ENCODE measurements at regions not wholly inside any gene's neighbourhood (a gene's known extent, or its start where the extent isn't known, plus 50 kb on each side); places are given as distances from the start of the nearest gene placed in this dataset.

GRCh38 chr3:168659015-168659414, 563.3 kb upstream of the GOLIM4 start:
- Mint-ChIP-seq H3K27me3 (no peaks in the 10 kb centered on the region), H3K4me1 (ENCODE audit: low read depth) (no peaks in the 10 kb centered on the region), H3K36me3 (ENCODE audit: low read depth) (no peaks in the 10 kb centered on the region), H3K9me3 (no peaks in the 10 kb centered on the region), H3K27ac (no peak overlapping the region), H3K4me3 (no peak overlapping the region)
- CTCF ChIA-PET, result no interaction called here
- POLR2A ChIA-PET, result no interaction called here
- DNase-seq, result no peak
- TF ChIP-seq, protein P1, sequence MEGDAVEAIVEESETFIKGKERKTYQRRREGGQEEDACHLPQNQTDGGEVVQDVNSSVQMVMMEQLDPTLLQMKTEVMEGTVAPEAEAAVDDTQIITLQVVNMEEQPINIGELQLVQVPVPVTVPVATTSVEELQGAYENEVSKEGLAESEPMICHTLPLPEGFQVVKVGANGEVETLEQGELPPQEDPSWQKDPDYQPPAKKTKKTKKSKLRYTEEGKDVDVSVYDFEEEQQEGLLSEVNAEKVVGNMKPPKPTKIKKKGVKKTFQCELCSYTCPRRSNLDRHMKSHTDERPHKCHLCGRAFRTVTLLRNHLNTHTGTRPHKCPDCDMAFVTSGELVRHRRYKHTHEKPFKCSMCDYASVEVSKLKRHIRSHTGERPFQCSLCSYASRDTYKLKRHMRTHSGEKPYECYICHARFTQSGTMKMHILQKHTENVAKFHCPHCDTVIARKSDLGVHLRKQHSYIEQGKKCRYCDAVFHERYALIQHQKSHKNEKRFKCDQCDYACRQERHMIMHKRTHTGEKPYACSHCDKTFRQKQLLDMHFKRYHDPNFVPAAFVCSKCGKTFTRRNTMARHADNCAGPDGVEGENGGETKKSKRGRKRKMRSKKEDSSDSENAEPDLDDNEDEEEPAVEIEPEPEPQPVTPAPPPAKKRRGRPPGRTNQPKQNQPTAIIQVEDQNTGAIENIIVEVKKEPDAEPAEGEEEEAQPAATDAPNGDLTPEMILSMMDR (IDR thresholded peaks at IDR 0.05), result no peak
- intact Hi-C loops (cut with micrococcal nuclease), result no loop called here
- no peak for ATAC-seq

DNA sequence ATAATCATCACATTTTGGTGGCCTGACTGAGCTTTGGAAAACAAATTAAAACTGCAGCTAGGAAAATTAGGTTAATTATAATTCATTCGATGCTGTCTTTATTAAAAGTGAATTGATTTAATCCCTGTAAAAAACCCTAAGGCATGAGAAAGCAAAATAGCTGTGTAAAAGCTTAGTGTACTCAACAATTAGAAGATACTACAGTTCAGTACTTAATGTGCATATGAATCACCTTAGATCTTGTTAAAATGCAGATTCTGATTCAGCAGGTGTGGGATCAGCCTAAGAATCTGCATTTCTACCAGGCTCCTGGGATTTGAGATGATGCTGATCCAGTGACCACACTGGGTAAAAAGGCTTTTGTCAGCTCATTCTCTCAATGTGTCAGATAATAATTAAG, 559.9 kb upstream of the GOLIM4 start:
- H3K27me3 Mint-ChIP-seq, result no peaks in the 10 kb centered on the region
- H3K4me3 Mint-ChIP-seq, result no peak overlapping the region
- no peaks in the 10 kb centered on the region for H3K36me3 Mint-ChIP-seq (ENCODE audit: low read depth)
- H3K4me1 Mint-ChIP-seq (ENCODE audit: low read depth), result no peaks in the 10 kb centered on the region
- no peak overlapping the region for H3K27ac Mint-ChIP-seq
- ATAC-seq (no peak), DNase-seq (no peak)
- H3K9me3 Mint-ChIP-seq, result no peaks in the 10 kb centered on the region
- intact Hi-C loops (cut with micrococcal nuclease), result no loop called here
- TF ChIP-seq, protein P1 (IDR thresholded peaks at IDR 0.05), result no peak
- ChIA-PET POLR2A (no interaction called here), CTCF (no interaction called here)

- no peaks in the 10 kb centered on the region for H3K36me3 Mint-ChIP-seq (ENCODE audit: low read depth)
These were observed 559.0 kb upstream of the GOLIM4 start for GRCh38 chr3:168654700-168655099.

DNA sequence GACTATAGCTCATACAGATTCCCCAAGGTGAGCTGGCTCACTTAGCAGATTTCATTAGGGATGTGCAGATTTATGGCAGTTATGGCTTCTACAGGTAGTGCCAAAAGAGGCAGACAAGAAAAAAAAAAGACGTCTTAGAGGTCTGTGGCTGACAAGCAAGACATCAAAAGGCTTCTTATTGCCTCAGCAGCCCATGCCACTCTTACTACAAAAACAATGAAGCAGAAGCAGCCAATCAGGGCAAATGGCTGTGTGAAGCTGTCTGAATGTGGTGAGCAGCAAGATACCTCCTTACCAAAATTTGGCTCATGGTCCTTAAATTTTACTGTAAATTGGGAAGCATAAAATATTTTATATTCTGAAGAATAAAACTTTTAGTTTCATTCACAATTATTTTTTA, 557.5 kb upstream of the GOLIM4 start:
- intact Hi-C loops (cut with micrococcal nuclease), result no loop called here
- Mint-ChIP-seq H3K4me1 (ENCODE audit: low read depth) (no peaks in the 10 kb centered on the region), H3K9me3 (no peaks in the 10 kb centered on the region), H3K27me3 (no peaks in the 10 kb centered on the region), H3K4me3 (no peak overlapping the region), H3K27ac (no peak overlapping the region), H3K36me3 (ENCODE audit: low read depth) (no peaks in the 10 kb centered on the region)
- no peak for DNase-seq
- no peak for ATAC-seq
- ChIA-PET CTCF (no interaction called here), POLR2A (no interaction called here)
- TF ChIP-seq, protein P1 (IDR thresholded peaks at IDR 0.05), result no peak

More at GRCh38 chr3:168654700-168655099, 559.0 kb upstream of the GOLIM4 start:
- POLR2A ChIA-PET, result no interaction called here
- CTCF ChIA-PET, result no interaction called here
- H3K27me3 Mint-ChIP-seq, result no peaks in the 10 kb centered on the region
- H3K27ac Mint-ChIP-seq, result no peak overlapping the region
- TF ChIP-seq, protein P1 (IDR thresholded peaks at IDR 0.05), result no peak
- ATAC-seq, result no peak
- no peak for DNase-seq
- intact Hi-C loops (cut with micrococcal nuclease), result no loop called here
- H3K9me3 Mint-ChIP-seq, result no peaks in the 10 kb centered on the region
- H3K4me1 Mint-ChIP-seq (ENCODE audit: low read depth), result no peaks in the 10 kb centered on the region
- no peak overlapping the region for H3K4me3 Mint-ChIP-seq

DNA sequence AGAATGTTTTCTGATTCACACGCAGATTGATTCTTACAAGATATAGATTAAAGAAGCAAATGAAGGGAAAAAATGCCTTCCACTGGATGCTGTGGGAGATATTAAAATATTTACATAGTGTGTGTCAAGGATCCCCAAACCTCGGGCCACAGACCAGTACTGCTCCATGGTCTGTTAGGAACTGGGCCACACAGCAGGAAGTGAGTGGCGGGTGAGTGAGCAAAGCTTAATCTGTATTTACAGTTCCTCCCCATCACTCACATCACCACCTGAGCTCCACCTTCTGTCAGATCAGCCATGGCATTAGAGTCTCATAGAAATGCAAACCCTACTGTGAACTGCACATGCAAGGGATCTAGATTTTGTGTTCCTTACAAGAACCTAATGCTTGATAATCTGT, 552.6 kb upstream of the GOLIM4 start:
- TF ChIP-seq, protein P1 (IDR thresholded peaks at IDR 0.05), result no peak
- CTCF ChIA-PET, result no interaction called here
- intact Hi-C loops (cut with micrococcal nuclease), result no loop called here
- no peaks in the 10 kb centered on the region for H3K36me3 Mint-ChIP-seq (ENCODE audit: low read depth)
- DNase-seq (no peak), ATAC-seq (no peak)
- no peak overlapping the region for H3K4me3 Mint-ChIP-seq
- POLR2A ChIA-PET, result no interaction called here
- H3K9me3 Mint-ChIP-seq, result no peaks in the 10 kb centered on the region
- no peaks in the 10 kb centered on the region for H3K27me3 Mint-ChIP-seq
- no peaks in the 10 kb centered on the region for H3K4me1 Mint-ChIP-seq (ENCODE audit: low read depth)
- no peak overlapping the region for H3K27ac Mint-ChIP-seq

Measured in activated CD8-positive, alpha-beta T cell treated with anti-CD3 and anti-CD28 coated beads for 36 hours (primary cell).